Effector memory CD8-positive, alpha-beta T cell (primary cell): ENCODE measurements at regions not wholly inside any gene's neighbourhood (a gene's known extent, or its start where the extent isn't known, plus 50 kb on each side); places are given as distances from the start of the nearest gene placed in this dataset.

ENCODE experiments used
- ATAC-seq: fragments of 150-1000 bp; cut with Tn5 transposase; replicated peaks from 2 replicates; pipeline ENCODE4 v1.10.0; 2021; ENCODE audit warnings: mild to moderate bottlenecking, moderate library complexity
- DNase-seq, 3 experiments: peaks; one replicate each; pipeline ENCODE4 v3.0.0; 2021
- H3K27ac Mint-ChIP-seq, 2 donors: one replicate each; pipeline ENCODE4 v1.8.0; 2022; ENCODE audit warnings: mild to moderate bottlenecking in 2 of 2, mixed read lengths in 2 of 2, moderate library complexity in 2 of 2
- H3K27me3 Mint-ChIP-seq, 2 donors: one replicate each; pipeline ENCODE4 v1.8.0; 2022; ENCODE audit warnings: mixed read lengths in 2 of 2
- H3K36me3 Mint-ChIP-seq: one replicate; pipeline ENCODE4 v1.8.0; 2022; ENCODE audit warnings: mild to moderate bottlenecking, moderate library complexity, mixed read lengths; ENCODE audit not compliant: insufficient read depth
- H3K4me1 Mint-ChIP-seq, 2 donors: one replicate each; pipeline ENCODE4 v1.8.0; 2022; ENCODE audit warnings: low read depth in 2 of 2, mixed read lengths in 2 of 2
- H3K4me3 Mint-ChIP-seq, 2 donors: one replicate each; pipeline ENCODE4 v1.8.0; 2022; ENCODE audit warnings: mild to moderate bottlenecking in 2 of 2, mixed read lengths in 2 of 2, moderate library complexity in 2 of 2
- H3K9me3 Mint-ChIP-seq, 2 donors: one replicate each; pipeline ENCODE4 v1.8.0; 2022; ENCODE audit warnings: mixed read lengths in 2 of 2

- ATAC-seq (no peak), DNase-seq (no peak)
- H3K9me3 Mint-ChIP-seq = no peaks in the 10 kb centered on the region
- H3K36me3 Mint-ChIP-seq = no peaks in the 10 kb centered on the region
- peaks cover 0 to 39% of the 10 kb centered on the region in 2 donors for H3K27me3 Mint-ChIP-seq
- no peaks in the 10 kb centered on the region for H3K4me1 Mint-ChIP-seq
- H3K4me3 Mint-ChIP-seq = no peak overlapping the region
- no peak overlapping the region for H3K27ac Mint-ChIP-seq
Measured at GRCh38 chr20:60591172-60591799, 633.1 kb downstream of the CDH26 start.

- DNase-seq (no peak), ATAC-seq (no peak)
- no peaks in the 10 kb centered on the region for H3K36me3 Mint-ChIP-seq
- H3K4me1 Mint-ChIP-seq = no peaks in the 10 kb centered on the region
- peaks cover 13 to 22% of the 10 kb centered on the region in 2 donors for H3K27me3 Mint-ChIP-seq
- H3K4me3 Mint-ChIP-seq = no peak overlapping the region
- H3K9me3 Mint-ChIP-seq = peaks cover 3 to 7% of the 10 kb centered on the region in 2 donors
- H3K27ac Mint-ChIP-seq = no peak overlapping the region
Measured at GRCh38 chr20:60598528-60598927, 640.3 kb downstream of the CDH26 start.

- Mint-ChIP-seq H3K27me3 (peaks cover 13 to 22% of the 10 kb centered on the region in 2 donors), H3K27ac (no peak overlapping the region), H3K9me3 (peaks cover 3 to 7% of the 10 kb centered on the region in 2 donors), H3K4me1 (no peaks in the 10 kb centered on the region), H3K4me3 (no peak overlapping the region), H3K36me3 (no peaks in the 10 kb centered on the region)
- DNase-seq (no peak), ATAC-seq (no peak)
Measured at GRCh38 chr20:60599381-60599780, 641.2 kb downstream of the CDH26 start.

GRCh38 chr20:60600036-60600435 lies 641.8 kb downstream of the CDH26 start:
- Mint-ChIP-seq H3K4me1 (no peaks in the 10 kb centered on the region), H3K27ac (no peak overlapping the region), H3K36me3 (no peaks in the 10 kb centered on the region), H3K4me3 (no peak overlapping the region), H3K27me3 (peaks cover 13 to 22% of the 10 kb centered on the region in 2 donors), H3K9me3 (peaks cover 3 to 7% of the 10 kb centered on the region in 2 donors)
- DNase-seq = no peak
- no peak for ATAC-seq

GRCh38 chr20:60624066-60624465 lies 628.0 kb upstream of the CDH4 start:
- no peaks in the 10 kb centered on the region for H3K9me3 Mint-ChIP-seq
- no peak overlapping the region for H3K4me3 Mint-ChIP-seq
- H3K36me3 Mint-ChIP-seq = no peaks in the 10 kb centered on the region
- H3K27ac Mint-ChIP-seq = no peak overlapping the region
- DNase-seq (no peak), ATAC-seq (no peak)
- H3K4me1 Mint-ChIP-seq = no peaks in the 10 kb centered on the region
- H3K27me3 Mint-ChIP-seq = peaks cover 22 to 32% of the 10 kb centered on the region in 2 donors

GRCh38 chr20:60627751-60628565 lies 624.1 kb upstream of the CDH4 start:
- H3K4me1 Mint-ChIP-seq = no peaks in the 10 kb centered on the region
- H3K36me3 Mint-ChIP-seq = no peaks in the 10 kb centered on the region
- no peaks in the 10 kb centered on the region for H3K9me3 Mint-ChIP-seq
- ATAC-seq (no peak), DNase-seq (no peak)
- H3K4me3 Mint-ChIP-seq = no peak overlapping the region
- no peak overlapping the region for H3K27ac Mint-ChIP-seq
- H3K27me3 Mint-ChIP-seq = peaks cover 12 to 16% of the 10 kb centered on the region in 2 donors

- Mint-ChIP-seq H3K27me3 (peaks cover 12 to 16% of the 10 kb centered on the region in 2 donors), H3K4me1 (no peaks in the 10 kb centered on the region), H3K27ac (no peak overlapping the region), H3K4me3 (no peak overlapping the region), H3K9me3 (no peaks in the 10 kb centered on the region), H3K36me3 (no peaks in the 10 kb centered on the region)
- no peak for ATAC-seq
- DNase-seq = no peak
Measured at GRCh38 chr20:60628749-60629148, 623.3 kb upstream of the CDH4 start.

- no peaks in the 10 kb centered on the region for H3K36me3 Mint-ChIP-seq
- H3K27ac Mint-ChIP-seq = no peak overlapping the region
- ATAC-seq = no peak
- peaks cover 12 to 16% of the 10 kb centered on the region in 2 donors for H3K27me3 Mint-ChIP-seq
- H3K9me3 Mint-ChIP-seq = no peaks in the 10 kb centered on the region
- no peak overlapping the region for H3K4me3 Mint-ChIP-seq
- no peak for DNase-seq
- no peaks in the 10 kb centered on the region for H3K4me1 Mint-ChIP-seq
Measured at GRCh38 chr20:60629206-60629605, 622.9 kb upstream of the CDH4 start.

GRCh38 chr20:60630609-60631008 lies 621.5 kb upstream of the CDH4 start:
- H3K4me1 Mint-ChIP-seq = no peaks in the 10 kb centered on the region
- DNase-seq (no peak), ATAC-seq (no peak)
- H3K36me3 Mint-ChIP-seq = no peaks in the 10 kb centered on the region
- no peaks in the 10 kb centered on the region for H3K9me3 Mint-ChIP-seq
- no peak overlapping the region for H3K4me3 Mint-ChIP-seq
- H3K27ac Mint-ChIP-seq = no peak overlapping the region
- peaks cover 12 to 20% of the 10 kb centered on the region in 2 donors for H3K27me3 Mint-ChIP-seq

- Mint-ChIP-seq H3K4me1 (no peaks in the 10 kb centered on the region), H3K27ac (no peak overlapping the region), H3K9me3 (no peaks in the 10 kb centered on the region), H3K4me3 (no peak overlapping the region), H3K36me3 (no peaks in the 10 kb centered on the region), H3K27me3 (peaks cover 12 to 31% of the 10 kb centered on the region in 2 donors)
- ATAC-seq (no peak), DNase-seq (no peak)
Measured at GRCh38 chr20:60631585-60632287, 620.3 kb upstream of the CDH4 start.

- ATAC-seq (no peak), DNase-seq (no peak)
- peaks cover 12 to 31% of the 10 kb centered on the region in 2 donors for H3K27me3 Mint-ChIP-seq
- H3K36me3 Mint-ChIP-seq = no peaks in the 10 kb centered on the region
- no peaks in the 10 kb centered on the region for H3K4me1 Mint-ChIP-seq
- no peaks in the 10 kb centered on the region for H3K9me3 Mint-ChIP-seq
- no peak overlapping the region for H3K4me3 Mint-ChIP-seq
- H3K27ac Mint-ChIP-seq = no peak overlapping the region
Measured at GRCh38 chr20:60632391-60633262, 619.4 kb upstream of the CDH4 start.

- Mint-ChIP-seq H3K36me3 (no peaks in the 10 kb centered on the region), H3K9me3 (no peaks in the 10 kb centered on the region), H3K4me1 (no peaks in the 10 kb centered on the region), H3K27ac (no peak overlapping the region), H3K4me3 (no peak overlapping the region), H3K27me3 (peaks cover 6 to 15% of the 10 kb centered on the region in 2 donors)
- no peak for DNase-seq
- ATAC-seq = no peak
Measured at GRCh38 chr20:60634491-60635172, 617.4 kb upstream of the CDH4 start.
